Midbrain (tissue), 1 donor: ENCODE measurements at regions not wholly inside any gene's neighbourhood (a gene's known extent, or its start where the extent isn't known, plus 50 kb on each side); places are given as distances from the start of the nearest gene placed in this dataset.
A peak's percentile ranks its signal among the peaks of the same experiment; 100 is the strongest.

Experiments
- DNase-seq: peaks from one replicate; lab custom pipeline; 2025; lab: John Stamatoyannopoulos, UW

DNA sequence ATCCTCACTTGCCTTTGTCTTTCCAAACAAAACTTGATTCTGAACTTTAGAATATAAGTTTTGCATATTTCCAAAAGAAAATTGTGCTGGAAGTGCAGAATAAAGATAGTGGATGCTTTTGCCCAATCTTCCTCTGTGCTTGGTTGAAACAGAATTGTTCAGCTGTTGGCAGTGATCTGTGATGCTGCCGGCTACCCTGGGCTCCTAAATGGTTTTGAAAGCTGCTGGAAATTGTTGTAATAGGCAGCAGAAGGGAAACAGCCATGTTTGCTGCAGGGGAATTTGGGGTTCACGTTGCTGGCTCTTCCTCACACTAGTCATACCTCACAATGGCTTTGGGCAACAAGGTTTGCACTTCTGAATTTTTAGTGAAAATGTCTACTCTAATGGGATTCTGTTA, 398.0 kb downstream of the RAPGEF2 start:
- DNase-seq = no peak

DNA sequence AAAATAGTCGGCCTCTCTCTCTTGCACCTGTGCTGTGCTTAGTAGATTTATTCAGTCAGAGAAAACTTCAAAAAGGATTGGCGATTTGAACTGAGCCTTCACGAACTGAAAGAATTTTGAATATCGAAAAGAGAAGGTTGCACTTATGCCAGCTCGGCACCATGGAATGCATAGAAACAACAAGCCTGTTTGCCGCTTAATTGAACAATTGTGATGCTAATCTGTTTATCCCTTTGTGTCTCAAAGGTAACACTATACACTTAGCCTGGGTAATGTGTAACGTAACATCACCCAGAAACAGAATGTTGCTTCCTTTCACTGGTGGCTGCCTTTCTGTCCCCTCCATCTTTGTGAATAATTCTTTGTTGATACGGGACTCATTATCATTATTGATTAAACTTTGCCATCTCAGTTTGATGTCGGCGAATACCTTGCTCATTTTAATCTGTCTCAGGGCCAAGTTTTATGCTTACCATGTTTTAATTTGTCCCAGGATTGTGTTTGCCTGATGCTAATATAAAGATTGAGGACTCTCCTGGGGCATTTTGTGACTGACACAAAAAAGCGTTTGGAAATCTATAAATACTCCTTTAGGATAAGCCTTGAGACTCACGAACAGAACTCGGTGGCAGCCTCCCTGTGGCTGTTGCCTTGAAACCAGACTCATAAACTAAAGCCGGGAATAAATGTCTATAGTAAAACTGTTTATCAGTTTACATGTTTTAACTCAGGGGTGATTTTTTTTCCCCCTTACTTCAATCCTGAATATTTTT, 400.5 kb downstream of the RAPGEF2 start:
- no peak for DNase-seq

DNA sequence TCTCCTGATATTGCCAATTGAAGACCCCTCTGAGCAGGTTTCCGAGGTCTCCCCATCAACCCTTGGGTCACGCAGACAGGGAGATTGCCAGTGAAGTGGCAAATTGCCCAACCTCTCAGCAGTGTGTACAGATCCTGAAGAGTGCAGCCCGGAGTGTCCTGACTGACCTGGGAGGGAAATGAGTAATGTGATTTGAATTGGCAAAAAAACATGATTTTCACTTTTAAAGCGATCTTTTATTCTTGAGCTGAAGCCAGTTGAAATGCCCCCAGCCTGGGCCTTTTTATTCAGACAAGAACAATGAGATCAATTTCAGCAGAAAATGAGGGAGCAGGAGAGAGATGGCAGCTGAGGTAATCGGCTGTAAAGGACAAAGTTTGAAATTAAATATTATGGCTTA, 401.8 kb downstream of the RAPGEF2 start:
- no peak for DNase-seq

DNA sequence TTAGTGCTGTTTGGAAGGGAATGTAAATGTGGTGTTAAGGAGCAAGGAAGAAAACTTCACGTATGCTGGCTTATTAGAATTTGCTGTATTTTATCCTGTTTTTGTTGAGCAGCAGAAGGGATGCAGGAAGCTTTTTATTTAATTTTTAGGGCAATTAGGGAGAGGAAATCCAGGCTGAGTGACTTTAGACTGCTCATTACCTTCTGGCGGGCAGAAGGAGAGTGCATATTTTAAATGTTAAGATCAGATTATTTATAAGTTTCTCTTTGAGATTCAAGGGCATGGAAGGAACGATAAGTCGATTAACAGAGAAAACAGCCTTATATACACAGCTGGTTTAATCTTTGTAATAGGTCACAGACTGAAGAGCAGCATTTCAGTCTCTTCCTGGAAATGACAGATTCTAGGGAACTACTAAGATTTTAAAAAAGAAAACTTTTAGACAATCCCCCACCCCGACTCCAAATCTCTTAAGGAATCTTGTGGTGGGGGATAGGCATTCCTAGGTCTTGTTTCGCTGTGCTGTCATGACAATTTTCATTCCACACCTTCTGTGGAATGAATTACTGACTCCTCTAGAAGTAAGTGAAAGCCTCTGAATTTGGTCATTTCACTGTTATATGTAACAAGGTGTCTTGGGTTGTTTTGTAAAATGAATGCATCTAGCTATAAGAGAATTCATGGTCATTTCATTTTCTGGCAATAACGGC, 402.5 kb downstream of the RAPGEF2 start:
- DNase-seq = no peak

DNA sequence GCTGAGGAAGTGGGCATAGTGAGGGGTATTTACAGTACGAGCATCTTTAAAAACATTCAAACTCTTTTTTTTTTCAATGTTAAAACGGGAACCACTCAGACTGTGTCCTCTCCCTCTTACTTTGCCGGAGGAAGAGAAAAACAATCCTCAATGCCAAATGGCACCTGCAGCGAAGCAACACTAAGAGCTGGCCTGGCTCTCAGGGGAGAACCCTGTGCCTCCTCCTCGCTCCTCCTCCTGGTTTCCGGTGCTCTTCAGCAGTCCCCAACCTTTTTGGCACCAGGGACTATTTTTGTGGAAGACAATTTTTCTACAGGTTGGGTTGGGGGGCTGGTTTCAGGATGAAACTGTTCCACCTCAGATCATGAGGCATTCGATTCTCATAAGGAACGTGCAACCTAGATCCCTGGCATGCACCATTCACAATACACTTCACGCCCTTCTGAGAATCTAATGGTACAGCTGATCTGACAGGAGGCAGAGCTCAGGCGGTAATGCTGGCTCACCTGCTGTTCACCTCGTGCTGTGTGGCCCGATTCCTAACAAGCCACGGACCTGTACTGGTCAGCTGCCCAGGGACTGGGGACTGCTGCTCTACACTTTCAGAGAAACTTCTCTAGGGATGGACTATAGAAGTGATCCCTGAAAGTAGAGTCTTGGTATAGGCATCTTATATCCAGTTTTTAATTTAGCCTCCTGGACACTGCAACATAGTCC, 404.1 kb downstream of the RAPGEF2 start:
- no peak for DNase-seq

DNA sequence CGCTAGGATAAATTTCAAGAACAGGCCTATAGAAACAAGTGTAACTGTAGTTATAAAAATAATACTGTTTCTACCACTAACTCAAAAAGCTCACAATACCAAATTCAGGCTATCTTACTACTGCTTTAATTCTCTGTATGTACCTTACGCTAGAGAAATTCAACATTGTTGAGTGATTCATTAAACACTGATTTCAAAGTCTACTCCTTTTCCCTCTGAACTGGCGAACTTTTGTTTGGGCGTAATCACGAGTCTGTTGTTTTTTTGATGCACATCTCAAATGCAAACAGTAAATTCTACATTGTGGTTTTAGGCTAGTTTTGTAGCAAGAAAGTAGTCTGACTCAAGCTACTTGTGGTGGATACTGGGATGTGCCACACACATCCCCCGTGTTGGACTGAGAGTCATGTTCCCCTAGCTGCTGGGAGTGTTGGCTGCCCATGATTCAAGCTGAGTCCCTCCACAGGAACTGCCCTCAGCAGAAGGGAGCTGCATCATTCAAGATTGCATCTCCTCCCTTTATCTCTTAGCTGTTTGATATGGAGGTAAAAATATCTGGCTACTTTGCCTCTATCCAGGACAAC, 406.1 kb downstream of the RAPGEF2 start:
- DNase-seq = no peak

DNA sequence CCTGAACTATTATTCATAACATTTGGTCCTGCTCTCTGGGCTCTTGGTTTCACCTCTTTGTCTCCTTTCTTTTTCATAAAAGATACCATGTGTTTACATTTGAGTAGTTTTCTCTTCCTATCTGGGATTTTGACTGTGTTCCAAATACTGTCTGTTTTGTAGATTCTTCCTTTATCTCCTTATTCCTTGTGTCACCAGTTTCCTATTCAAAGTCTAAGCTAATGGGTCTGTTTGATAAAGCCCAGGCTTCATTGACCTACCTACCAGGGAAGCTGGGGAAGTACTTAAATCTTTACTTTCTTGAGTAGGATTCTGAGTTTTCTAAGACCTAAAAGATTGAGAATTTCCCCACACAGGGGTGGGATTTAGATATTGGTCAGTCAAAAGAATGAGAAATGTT, 409.5 kb downstream of the RAPGEF2 start:
- no peak for DNase-seq

DNA sequence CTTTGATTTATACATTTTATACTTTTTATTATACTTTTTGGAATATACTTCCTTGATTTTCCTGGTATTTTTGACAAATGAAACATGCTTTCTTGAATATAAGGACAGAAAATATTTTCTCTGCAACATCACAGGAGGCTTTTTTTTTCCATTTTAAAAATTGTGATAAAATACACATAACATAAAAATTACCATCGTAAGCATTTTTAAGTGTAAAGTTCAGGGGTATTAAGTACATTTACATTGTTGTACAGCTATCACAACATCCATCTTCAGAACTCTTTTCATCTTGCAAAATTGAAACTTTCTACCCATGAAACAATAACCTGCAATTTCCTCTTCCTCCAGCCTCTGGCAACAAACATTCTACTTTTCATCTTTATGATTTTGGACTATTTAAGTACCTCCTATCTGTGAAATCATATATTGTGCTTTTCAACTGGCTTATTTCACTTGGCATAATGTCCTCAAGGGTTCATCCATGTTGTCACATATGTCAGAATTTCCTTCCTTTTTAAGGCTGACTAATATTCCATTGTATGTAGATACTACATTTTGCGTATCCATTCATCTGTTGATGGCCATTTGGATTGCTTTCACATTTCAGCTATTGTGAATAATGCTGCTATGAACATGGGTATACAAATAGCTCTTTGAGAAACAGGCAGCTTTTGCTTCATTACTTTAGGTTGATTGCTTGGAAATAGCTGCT, 412.6 kb downstream of the RAPGEF2 start:
- DNase-seq = no peak

DNA sequence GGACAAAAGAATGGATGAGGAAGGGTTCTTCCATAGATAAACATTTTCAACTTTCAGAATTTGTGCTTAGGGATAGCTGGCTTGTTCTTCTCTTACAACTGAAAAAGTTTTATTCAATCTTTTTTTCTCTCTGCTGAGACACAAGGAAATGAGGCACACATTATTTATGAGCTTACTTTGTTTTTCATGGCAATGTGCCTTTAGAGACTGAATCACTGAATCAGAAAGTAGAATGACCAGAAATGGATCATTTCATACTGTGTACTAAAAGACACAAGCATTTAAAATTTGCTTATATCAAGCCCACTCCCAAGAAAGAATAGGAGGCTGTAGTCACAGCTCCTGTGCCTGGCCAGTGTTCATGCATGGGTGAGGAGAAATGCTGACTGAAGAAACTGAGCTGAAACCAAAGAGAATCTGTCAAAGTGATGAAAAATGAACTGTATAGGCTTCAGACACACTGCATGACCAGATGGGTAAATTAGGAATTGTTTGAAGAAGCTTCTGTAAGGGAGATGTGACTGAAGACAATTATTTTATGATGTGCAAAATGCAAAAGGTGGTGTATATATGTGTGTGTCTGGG, 413.8 kb downstream of the RAPGEF2 start:
- DNase-seq = no peak

DNA sequence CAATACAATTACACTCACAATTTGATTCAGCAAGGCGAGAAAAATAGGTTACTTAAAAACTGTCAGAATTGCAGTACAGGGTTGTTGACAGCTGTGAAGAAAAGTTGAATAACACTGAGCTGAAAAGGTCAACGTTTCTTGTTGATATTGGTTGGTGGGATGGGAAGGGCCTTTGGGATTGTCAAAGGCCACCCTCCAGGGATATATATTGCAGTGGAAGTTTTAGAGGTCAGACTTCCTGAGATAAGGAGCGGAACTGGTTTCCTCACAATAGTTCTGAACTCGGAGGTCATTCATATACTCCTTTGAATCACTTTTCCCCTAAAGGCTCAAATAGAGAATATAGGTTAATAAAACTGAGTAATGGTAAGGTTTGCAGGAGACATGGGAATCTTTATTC, 417.2 kb downstream of the RAPGEF2 start:
- no peak for DNase-seq

DNA sequence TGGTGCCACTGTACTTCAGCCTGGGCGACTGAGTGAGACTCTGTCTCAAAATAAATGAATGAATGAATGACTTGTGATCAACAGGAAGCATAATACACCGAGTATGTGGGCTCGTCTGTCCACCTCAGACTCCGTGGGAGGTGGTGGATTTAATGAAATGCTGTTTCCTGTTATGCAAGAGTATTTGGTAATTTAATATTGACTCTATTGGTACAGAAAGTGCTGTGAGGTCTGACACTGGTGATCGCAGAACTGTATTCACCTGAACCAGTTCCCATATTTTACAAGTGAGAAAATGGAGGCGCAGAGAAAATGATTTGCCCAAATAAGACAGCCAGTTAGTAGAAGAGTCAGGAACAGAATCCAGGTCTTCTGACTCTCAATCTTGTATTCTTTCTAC, 423.3 kb downstream of the RAPGEF2 start:
- DNase-seq = no peak

DNA sequence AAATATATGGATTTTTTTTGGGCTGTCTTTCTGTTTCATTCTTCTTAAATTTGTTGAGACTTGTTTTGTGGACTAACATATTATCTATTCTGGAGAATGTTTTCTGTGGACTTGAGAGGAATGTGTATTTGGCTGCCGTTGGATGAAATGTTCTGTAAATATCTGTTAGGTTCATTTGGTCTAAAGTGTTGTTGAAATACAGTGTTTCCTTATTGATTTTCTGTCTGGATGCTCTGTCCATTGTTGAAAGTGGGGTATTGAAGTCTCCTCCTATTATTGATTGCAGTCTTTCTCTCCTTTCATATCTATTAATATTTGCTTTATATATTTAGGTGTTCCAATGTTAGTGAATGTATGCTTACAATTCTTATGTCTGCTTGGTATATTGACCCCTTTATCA, 431.8 kb downstream of the RAPGEF2 start:
- DNase-seq = no peak

DNA sequence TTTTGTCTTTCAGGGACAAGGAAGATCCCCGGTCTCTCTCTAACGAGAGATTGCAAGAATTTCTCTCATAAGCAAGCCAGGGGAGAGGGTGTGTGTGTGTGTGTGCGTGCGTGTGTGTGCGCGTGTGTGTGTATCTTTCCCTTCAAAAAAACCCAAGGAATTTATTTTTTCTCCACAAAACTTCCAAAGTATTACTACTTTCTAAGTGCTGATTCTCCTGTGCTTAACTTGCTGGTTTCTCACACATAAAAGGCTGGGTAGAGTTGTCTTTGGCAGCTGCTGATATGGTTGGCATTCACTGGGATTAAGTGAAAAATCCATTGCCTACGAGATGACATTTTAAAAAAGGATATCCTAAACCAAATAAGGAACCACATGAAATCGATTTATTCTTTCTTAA, 435.7 kb downstream of the RAPGEF2 start:
- no peak for DNase-seq

DNA sequence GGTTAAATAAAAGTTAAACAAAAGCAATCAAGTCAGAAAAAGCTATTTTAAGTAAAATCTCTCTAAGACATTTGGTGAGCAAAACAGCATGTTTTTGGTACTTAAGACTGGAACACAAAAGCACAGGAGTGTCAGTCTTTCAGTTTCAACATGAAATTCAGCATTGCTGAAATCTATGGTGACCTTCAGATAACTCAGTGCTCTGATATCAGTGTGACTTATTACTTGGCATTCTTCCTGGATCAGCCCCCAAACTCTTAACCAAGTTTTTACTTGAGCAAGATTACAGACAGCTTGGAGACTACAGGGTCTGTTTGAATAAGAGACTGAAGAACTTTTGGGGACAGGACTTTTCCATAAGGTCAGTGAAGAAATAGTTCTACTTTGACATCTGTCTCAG, 437.2 kb downstream of the RAPGEF2 start:
- DNase-seq = no peak

DNA sequence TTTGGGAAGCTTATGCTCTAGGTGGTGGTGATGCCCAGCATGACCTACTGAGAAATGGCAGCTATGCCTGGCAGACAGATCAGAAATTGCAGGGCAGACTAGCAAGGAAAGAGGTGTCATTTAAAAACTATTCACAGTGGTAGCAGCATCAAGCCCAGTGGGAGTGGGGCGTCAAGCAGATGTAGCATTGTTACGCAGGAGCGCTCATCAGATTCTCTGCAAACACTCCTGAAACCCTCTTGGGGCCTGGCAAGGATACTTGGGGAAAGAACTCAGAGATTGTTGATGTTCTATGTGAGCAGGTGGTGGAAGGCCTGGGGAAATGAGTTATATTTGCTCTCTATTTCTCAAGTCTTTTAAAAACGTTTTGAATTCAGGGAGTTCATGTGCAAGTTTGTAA, 437.6 kb downstream of the RAPGEF2 start:
- DNase-seq = no peak

DNA sequence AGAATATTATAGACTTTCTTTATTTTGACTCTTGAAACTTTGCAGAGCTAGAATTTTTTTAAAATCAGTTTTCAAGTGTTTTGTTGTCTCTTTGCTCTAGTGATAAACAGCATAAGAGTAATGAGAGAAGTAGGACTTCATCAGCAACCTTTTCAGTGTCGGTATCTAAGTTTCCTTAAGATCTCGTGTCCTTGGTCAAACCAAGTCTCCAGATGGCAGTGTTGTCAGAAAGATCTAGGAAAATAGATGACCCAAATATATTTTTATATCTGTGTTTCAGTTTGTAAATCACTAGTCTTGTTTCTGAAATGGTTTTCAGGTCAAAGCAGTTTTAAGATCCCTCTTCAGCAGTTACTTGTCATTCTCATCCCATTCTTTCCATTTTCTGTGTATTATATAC, 438.3 kb downstream of the RAPGEF2 start:
- DNase-seq = peak; percentile 1

DNA sequence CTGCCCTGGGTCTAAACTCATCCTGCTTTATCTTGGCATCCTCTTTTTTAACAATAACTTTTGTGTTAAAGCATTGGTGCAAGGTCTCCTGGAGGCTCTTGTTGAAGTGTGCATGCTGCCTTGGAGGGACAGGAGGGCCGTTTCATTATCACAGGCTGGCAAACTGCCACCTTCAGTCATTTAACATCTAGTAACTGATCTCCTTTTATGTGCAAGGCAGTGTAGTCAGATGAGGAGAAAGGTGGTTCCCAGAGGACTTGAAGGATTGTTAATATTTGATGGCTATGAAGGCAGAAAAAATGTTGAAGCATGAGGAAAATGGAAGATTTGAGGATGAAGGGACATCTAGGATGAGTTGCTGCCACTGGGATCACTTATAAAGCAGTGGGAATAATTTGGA, 439.4 kb downstream of the RAPGEF2 start:
- DNase-seq = no peak

DNA sequence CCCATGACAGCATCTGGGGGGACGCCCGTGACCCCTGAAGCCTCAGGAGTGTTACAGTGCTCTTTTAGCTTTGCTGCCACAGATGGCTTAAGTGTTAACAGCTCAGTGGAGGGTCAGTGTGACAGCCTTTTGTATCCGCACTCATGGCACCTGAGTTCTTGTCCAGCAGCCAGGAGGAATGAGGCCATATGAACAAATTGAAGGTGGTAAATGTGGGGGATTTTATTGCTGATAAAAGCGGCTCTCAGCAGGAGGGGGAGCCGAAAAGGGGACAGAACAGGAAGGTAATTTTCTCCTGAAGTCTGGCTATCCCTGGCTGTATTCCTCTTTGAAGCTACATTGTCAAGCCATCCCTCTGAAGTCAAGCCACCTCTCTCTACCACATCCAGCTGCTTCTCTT, 441.0 kb downstream of the RAPGEF2 start:
- DNase-seq = no peak

DNA sequence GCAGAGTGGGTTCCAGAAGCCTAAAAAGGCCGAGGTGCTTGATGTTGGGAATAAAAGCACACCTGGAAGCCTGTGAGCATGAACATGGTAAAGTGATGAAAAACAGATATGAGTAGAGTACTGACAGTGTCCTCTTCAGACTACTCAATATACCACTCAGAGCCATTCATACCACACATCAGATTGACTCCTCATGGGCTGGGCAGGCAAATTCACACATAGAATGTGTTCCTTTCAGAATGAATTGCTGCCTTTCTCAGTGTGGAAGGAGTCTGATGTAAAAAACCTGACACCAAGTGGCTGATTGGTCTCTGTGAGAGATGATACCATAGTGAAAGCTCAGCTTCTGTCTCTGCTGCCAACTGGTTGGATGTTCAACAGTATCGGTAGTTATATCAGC, 442.7 kb downstream of the RAPGEF2 start:
- no peak for DNase-seq

DNA sequence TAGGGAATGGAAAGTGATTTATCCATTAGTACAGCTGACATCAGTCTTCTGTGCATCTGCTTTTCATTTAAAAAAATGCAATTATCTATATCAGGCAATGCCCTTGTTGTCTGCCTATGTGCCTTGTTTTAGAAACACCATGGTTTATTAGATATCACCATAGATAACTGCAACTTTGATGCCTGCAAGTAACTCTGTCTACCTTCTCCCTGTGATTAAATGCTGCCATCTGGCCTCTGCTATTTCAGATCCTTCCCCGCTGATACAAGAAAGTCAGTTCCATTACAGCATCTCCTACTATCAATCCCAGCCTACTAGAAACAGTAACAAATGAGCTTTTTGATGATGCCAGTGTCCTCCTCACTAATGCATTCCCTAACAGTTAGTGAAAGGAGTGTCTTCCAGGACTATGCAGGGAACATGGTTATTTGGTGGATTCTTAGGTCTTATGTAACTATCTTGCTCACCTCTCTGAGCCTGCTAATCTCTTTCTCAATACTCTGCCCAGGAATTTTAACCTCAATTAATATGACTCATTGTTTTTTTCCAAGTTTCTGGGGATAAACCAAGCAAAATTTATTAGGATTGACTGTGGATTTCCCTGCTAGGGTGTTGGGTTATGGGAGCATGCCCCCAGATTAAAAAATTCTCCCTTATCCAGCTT, 444.9 kb downstream of the RAPGEF2 start:
- no peak for DNase-seq

DNA sequence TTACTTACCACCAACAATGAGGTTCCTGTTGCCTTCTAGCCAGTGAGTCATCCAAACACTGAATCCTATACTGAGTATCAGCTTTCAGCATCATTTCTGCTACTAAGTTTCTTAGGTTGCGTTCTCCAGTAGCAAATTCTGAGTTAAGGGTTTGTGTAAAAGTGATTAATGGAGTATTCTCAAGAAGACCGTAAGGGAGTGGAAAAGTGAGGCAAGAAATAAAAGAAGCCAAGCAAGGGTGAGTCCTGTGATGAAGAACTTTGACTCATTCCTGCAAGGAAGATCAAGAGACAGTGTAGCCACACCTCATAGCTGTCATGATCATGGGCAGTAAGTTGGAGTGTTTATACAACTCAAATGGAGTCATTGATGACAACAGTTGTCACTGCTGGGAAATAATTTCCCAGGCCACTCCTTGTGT, 446.2 kb downstream of the RAPGEF2 start:
- DNase-seq = no peak
